KMS-11 (cell line): ENCODE measurements at regions not wholly inside any gene's neighbourhood (a gene's known extent, or its start where the extent isn't known, plus 50 kb on each side); places are given as distances from the start of the nearest gene placed in this dataset.
"Not testable (repeated sequence)": the region's sequence is repeated elsewhere in the genome, so short reads cannot be mapped to it uniquely, and the experiment has no call there.

Experiments
- H2AFZ ChIP-seq: fragments of 200-600 bp; sonication (generic); 2 replicates; pipeline ENCODE4 v1.6.1; 2016; ENCODE audit warnings: antibody characterized with exemption, mixed run types, low read depth
- H3K27ac ChIP-seq: fragments of 200-600 bp; sonication (generic); 2 replicates; pipeline ENCODE4 v1.6.1; 2016; ENCODE audit warnings: mild to moderate bottlenecking, mixed run types
- H3K27me3 ChIP-seq: fragments of 200-600 bp; sonication (generic); 2 replicates; pipeline ENCODE4 v1.6.1; 2017; ENCODE audit warnings: mild to moderate bottlenecking, low read depth, mixed run types, moderate library complexity; ENCODE audit not compliant: insufficient read depth
- H3K36me3 ChIP-seq: fragments of 200-600 bp; sonication (generic); 2 replicates; pipeline ENCODE4 v1.6.1; 2017; ENCODE audit warnings: mild to moderate bottlenecking, mixed run types; ENCODE audit not compliant: insufficient read depth
- H3K4me1 ChIP-seq: fragments of 200-600 bp; sonication (generic); 2 replicates; pipeline ENCODE4 v1.6.1; 2016; ENCODE audit warnings: mild to moderate bottlenecking, low read depth, mixed run types; ENCODE audit not compliant: poor library complexity, severe bottlenecking
- H3K4me2 ChIP-seq: fragments of 200-600 bp; sonication (generic); 2 replicates; pipeline ENCODE4 v1.7.0; 2016; ENCODE audit warnings: mild to moderate bottlenecking, mixed run types
- H3K4me3 ChIP-seq: fragments of 200-600 bp; sonication (generic); IDR thresholded peaks from 2 replicates; pipeline ENCODE4 v1.6.1; 2017; ENCODE audit warnings: low read depth, low read length, mixed read lengths; ENCODE audit not compliant: insufficient read depth
- H3K79me2 ChIP-seq: fragments of 200-600 bp; sonication (generic); 2 replicates; pipeline ENCODE4 v1.6.1; 2016; ENCODE audit warnings: low read depth, mixed run types; ENCODE audit not compliant: insufficient read depth
- H3K9ac ChIP-seq: fragments of 200-600 bp; sonication (generic); 2 replicates; pipeline ENCODE4 v1.6.1; 2016; ENCODE audit warnings: mild to moderate bottlenecking, mixed run types
- H4K20me1 ChIP-seq: fragments of 200-600 bp; sonication (generic); 2 replicates; pipeline ENCODE4 v1.6.1; 2016; ENCODE audit warnings: mild to moderate bottlenecking, mixed run types; ENCODE audit not compliant: insufficient read depth
- CTCF ChIP-seq: fragments of 200-600 bp; sonication (generic); conservative IDR thresholded peaks from 2 replicates; pipeline ENCODE4 v1.6.1; 2017; ENCODE audit warnings: low read depth, mild to moderate bottlenecking, antibody characterized with exemption, low read length, moderate library complexity, mixed read lengths

GRCh38 chr18:1034971-1035370 is 130.3 kb downstream of the ADCYAP1 start:
- Histone ChIP-seq H3K36me3 (no peaks in the 10 kb centered on the region), H3K79me2 (no peaks in the 10 kb centered on the region), H2AFZ (no peak overlapping the region), H3K4me2 (no peak overlapping the region), H3K4me3 (no peak overlapping the region), H4K20me1 (no peaks in the 10 kb centered on the region), H3K27me3 (no peaks in the 10 kb centered on the region), H3K9ac (no peak overlapping the region), H3K27ac (no peak overlapping the region), H3K4me1 (no peaks in the 10 kb centered on the region)
- TF ChIP-seq CTCF = no peak

GRCh38 chr18:1036926-1037325 is 132.3 kb downstream of the ADCYAP1 start:
- TF ChIP-seq CTCF = no peak
- Histone ChIP-seq H4K20me1 (no peaks in the 10 kb centered on the region), H3K79me2 (no peaks in the 10 kb centered on the region), H3K4me2 (no peak overlapping the region), H3K9ac (no peak overlapping the region), H3K27ac (no peak overlapping the region), H3K4me3 (no peak overlapping the region), H2AFZ (no peak overlapping the region), H3K4me1 (no peaks in the 10 kb centered on the region), H3K36me3 (no peaks in the 10 kb centered on the region), H3K27me3 (no peaks in the 10 kb centered on the region)

GRCh38 chr18:1037776-1038175 is 133.1 kb downstream of the ADCYAP1 start:
- Histone ChIP-seq H3K4me2 (no peak overlapping the region), H3K79me2 (no peaks in the 10 kb centered on the region), H3K9ac (no peak overlapping the region), H3K4me1 (no peaks in the 10 kb centered on the region), H3K4me3 (no peak overlapping the region), H3K36me3 (no peaks in the 10 kb centered on the region), H3K27ac (no peak overlapping the region), H3K27me3 (no peaks in the 10 kb centered on the region), H4K20me1 (no peaks in the 10 kb centered on the region), H2AFZ (no peak overlapping the region)
- no peak for TF ChIP-seq CTCF

- Histone ChIP-seq H3K9ac (no peak overlapping the region), H3K4me3 (no peak overlapping the region), H3K27ac (no peak overlapping the region), H3K4me2 (no peak overlapping the region), H2AFZ (no peak overlapping the region), H3K79me2 (no peaks in the 10 kb centered on the region), H3K27me3 (no peaks in the 10 kb centered on the region), H3K4me1 (no peaks in the 10 kb centered on the region), H4K20me1 (no peaks in the 10 kb centered on the region), H3K36me3 (no peaks in the 10 kb centered on the region)
- TF ChIP-seq CTCF = no peak
Measured at GRCh38 chr18:1039421-1039820, 134.8 kb downstream of the ADCYAP1 start.

GRCh38 chr18:1043039-1043438 is 138.4 kb downstream of the ADCYAP1 start:
- H3K4me2 ChIP-seq, H3K27ac ChIP-seq, H3K27me3 ChIP-seq, H3K79me2 ChIP-seq, H4K20me1 ChIP-seq, H3K4me1 ChIP-seq, H3K9ac ChIP-seq, H3K36me3 ChIP-seq, H3K4me3 ChIP-seq, H2AFZ ChIP-seq: not testable (repeated sequence)
